ENCODE measurements at regions not wholly inside any gene's neighbourhood (a gene's known extent, or its start where the extent isn't known, plus 50 kb on each side); places are given as distances from the start of the nearest gene placed in this dataset.

DNA sequence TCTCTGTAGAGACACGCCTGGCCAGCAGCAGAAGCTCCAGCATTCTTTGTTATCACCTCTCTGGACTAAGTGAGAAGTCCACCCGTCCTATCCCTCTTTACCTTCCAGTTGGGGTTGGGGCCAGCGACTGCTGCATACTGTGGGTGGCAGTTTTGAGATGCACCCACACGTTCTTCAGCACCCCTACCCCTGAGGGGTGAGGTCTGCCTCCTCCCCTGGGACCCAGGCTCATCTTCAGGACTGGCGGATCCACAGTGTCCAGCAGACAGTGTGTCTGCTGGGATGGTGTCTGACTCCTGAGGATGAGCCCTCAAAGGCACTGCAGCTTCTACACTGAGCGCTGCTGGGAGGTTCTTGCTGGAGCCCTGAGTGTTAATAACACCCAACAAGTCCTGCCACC, 78.8 kb downstream of the GADD45G start (continued):
- TF ChIP-seq ZNF622 (IDR thresholded peaks at IDR 0.05) (no peak), BCL3 (IDR thresholded peaks at IDR 0.05; ENCODE audit: borderline replicate concordance, insufficient read depth, low read depth, low read length, poor library complexity, severe bottlenecking) (no peak), HDGF (IDR thresholded peaks at IDR 0.05) (no peak), BCL11A (IDR thresholded peaks at IDR 0.05; ENCODE audit: low read depth, low read length) (no peak), LARP7 (IDR thresholded peaks at IDR 0.05) (no peak), CHD4 (IDR thresholded peaks at IDR 0.05) (no peak), HCFC1 (IDR thresholded peaks at IDR 0.05; ENCODE audit: low read length) (no peak), ETV6 (conservative IDR thresholded peaks at IDR 0.05 in 1 of 2, IDR thresholded peaks at IDR 0.05 in 1 of 2; ENCODE audit: borderline replicate concordance in 1 of 2, low read depth in 1 of 2) (no peak), BACH1 (IDR thresholded peaks at IDR 0.05; ENCODE audit: borderline replicate concordance) (no peak), POLR2AphosphoS5 (IDR thresholded peaks at IDR 0.05; ENCODE audit: low read length) (no peak)
- TF ChIP-seq, protein P1, sequence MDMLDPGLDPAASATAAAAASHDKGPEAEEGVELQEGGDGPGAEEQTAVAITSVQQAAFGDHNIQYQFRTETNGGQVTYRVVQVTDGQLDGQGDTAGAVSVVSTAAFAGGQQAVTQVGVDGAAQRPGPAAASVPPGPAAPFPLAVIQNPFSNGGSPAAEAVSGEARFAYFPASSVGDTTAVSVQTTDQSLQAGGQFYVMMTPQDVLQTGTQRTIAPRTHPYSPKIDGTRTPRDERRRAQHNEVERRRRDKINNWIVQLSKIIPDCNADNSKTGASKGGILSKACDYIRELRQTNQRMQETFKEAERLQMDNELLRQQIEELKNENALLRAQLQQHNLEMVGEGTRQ (IDR thresholded peaks at IDR 0.05; ENCODE audit: borderline replicate concordance, low read depth, low read length): no peak
- TF ChIP-seq, protein P2, sequence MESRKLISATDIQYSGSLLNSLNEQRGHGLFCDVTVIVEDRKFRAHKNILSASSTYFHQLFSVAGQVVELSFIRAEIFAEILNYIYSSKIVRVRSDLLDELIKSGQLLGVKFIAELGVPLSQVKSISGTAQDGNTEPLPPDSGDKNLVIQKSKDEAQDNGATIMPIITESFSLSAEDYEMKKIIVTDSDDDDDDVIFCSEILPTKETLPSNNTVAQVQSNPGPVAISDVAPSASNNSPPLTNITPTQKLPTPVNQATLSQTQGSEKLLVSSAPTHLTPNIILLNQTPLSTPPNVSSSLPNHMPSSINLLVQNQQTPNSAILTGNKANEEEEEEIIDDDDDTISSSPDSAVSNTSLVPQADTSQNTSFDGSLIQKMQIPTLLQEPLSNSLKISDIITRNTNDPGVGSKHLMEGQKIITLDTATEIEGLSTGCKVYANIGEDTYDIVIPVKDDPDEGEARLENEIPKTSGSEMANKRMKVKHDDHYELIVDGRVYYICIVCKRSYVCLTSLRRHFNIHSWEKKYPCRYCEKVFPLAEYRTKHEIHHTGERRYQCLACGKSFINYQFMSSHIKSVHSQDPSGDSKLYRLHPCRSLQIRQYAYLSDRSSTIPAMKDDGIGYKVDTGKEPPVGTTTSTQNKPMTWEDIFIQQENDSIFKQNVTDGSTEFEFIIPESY (IDR thresholded peaks at IDR 0.05): no peak
